Astrocyte (in vitro differentiated cells and primary cell): ENCODE measurements at regions not wholly inside any gene's neighbourhood (a gene's known extent, or its start where the extent isn't known, plus 50 kb on each side); places are given as distances from the start of the nearest gene placed in this dataset.

ENCODE experiments used
- DNase-seq: peaks from one replicate; pipeline ENCODE4 v3.0.0-alpha.2; 2010; ENCODE audit warnings: low read depth
- FAIRE-seq: peaks from 2 replicates; lab custom pipeline; 2011; peaks lifted over from hg19 to GRCh38; lab: Jason Lieb, UNC
- H2AFZ ChIP-seq: 2 replicates; pipeline ENCODE4 v1.6.0; 2012; ENCODE audit warnings: low read depth, low read length, inconsistent platforms
- H3K27ac ChIP-seq: 2 replicates; pipeline ENCODE4 v1.5.1; 2011; ENCODE audit warnings: low read depth, low read length, inconsistent platforms
- H3K27me3 ChIP-seq: 2 replicates; pipeline ENCODE4 v1.6.0; 2011; ENCODE audit warnings: low read length, inconsistent platforms; ENCODE audit not compliant: insufficient read depth
- H3K36me3 ChIP-seq: 2 replicates; pipeline ENCODE4 v1.5.1; 2011; ENCODE audit warnings: low read length, inconsistent platforms; ENCODE audit not compliant: insufficient read depth
- H3K4me1 ChIP-seq: 2 replicates; pipeline ENCODE4 v1.5.1; 2011; ENCODE audit warnings: low read length, inconsistent platforms; ENCODE audit not compliant: insufficient read depth
- H3K4me2 ChIP-seq: 2 replicates; pipeline ENCODE4 v1.6.0; 2012; ENCODE audit warnings: low read length, inconsistent platforms
- H3K4me3 ChIP-seq: 2 replicates; pipeline ENCODE4 v1.5.1; 2011; ENCODE audit warnings: low read depth, mild to moderate bottlenecking, low read length, inconsistent platforms; ENCODE audit not compliant: insufficient read depth
- H3K79me2 ChIP-seq: 2 replicates; pipeline ENCODE4 v1.6.0; 2012; ENCODE audit warnings: mild to moderate bottlenecking, low read length, inconsistent platforms; ENCODE audit not compliant: insufficient read depth
- H3K9ac ChIP-seq: 2 replicates; pipeline ENCODE4 v1.6.0; 2012; ENCODE audit warnings: mild to moderate bottlenecking, low read length, inconsistent platforms
- H3K9me3 ChIP-seq: 2 replicates; pipeline ENCODE4 v1.5.1; 2012; ENCODE audit warnings: low read depth, mild to moderate bottlenecking, low read length, inconsistent platforms; ENCODE audit not compliant: insufficient read depth
- H4K20me1 ChIP-seq: 2 replicates; pipeline ENCODE4 v1.6.0; 2012; ENCODE audit warnings: low read length, inconsistent platforms; ENCODE audit not compliant: insufficient read depth
- H3K27ac Mint-ChIP-seq: one replicate; pipeline ENCODE4 v1.8.0; 2021; ENCODE audit warnings: mild to moderate bottlenecking, mixed read lengths; ENCODE audit not compliant: unreplicated experiment
- H3K27me3 Mint-ChIP-seq: one replicate; pipeline ENCODE4 v1.8.0; 2021; ENCODE audit warnings: low read depth, mixed read lengths; ENCODE audit not compliant: unreplicated experiment
- H3K36me3 Mint-ChIP-seq: one replicate; pipeline ENCODE4 v1.8.0; 2021; ENCODE audit warnings: low read depth, mixed read lengths; ENCODE audit not compliant: unreplicated experiment
- H3K4me1 Mint-ChIP-seq: one replicate; pipeline ENCODE4 v1.8.0; 2021; ENCODE audit warnings: low read depth, mixed read lengths; ENCODE audit not compliant: unreplicated experiment
- H3K4me3 Mint-ChIP-seq: one replicate; pipeline ENCODE4 v1.8.0; 2021; ENCODE audit warnings: mild to moderate bottlenecking, moderate library complexity, mixed read lengths; ENCODE audit not compliant: unreplicated experiment
- H3K9me3 Mint-ChIP-seq: one replicate; pipeline ENCODE4 v1.8.0; 2021; ENCODE audit warnings: mild to moderate bottlenecking, mixed read lengths; ENCODE audit not compliant: unreplicated experiment
- EZH2 ChIP-seq: IDR thresholded peaks from 2 replicates; pipeline ENCODE4 v1.6.1; 2012; ENCODE audit warnings: mild to moderate bottlenecking, low read length, inconsistent platforms; ENCODE audit not compliant: insufficient read depth
- TF ChIP-seq, protein P1 (sequence below): IDR thresholded peaks from 2 replicates; pipeline ENCODE4 v1.5.1; 2011; ENCODE audit warnings: low read depth, mild to moderate bottlenecking, inconsistent platforms, low read length, moderate library complexity; ENCODE audit not compliant: insufficient read depth

DNA sequence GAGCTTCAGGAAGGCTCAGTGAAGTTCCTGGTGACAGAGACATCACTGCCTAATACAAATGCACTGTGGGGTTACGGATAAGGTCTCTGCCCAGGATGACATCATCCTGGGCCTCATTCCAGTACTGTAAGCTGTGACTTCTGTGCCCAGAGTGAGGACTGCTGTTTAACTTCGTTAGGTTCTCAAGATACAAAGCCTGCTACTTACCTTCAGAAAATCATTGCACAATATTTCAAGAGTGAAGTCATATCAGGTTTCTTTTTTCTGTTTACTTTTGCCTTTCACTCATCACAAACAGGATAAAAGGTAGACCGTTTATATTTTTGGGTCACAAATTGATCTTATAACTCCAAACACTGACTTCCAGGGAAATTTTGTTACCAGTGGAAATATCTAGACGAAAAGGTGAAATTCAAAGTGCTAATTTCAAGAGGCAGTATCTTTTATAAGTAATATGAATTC is 241.2 kb downstream of the PIK3R1 start:
- Histone ChIP-seq H2AFZ (peak overlapping the region; percentile 3), H3K9ac (peak overlapping the region; percentile 9), H3K4me2 (peak overlapping the region; percentile 30), H3K27me3 (no peaks in the 10 kb centered on the region), H4K20me1 (no peaks in the 10 kb centered on the region), H3K9me3 (no peaks in the 10 kb centered on the region), H3K4me1 (peaks cover 19% of the 10 kb centered on the region), H3K27ac (peak overlapping the region; percentile 37), H3K36me3 (no peaks in the 10 kb centered on the region), H3K79me2 (no peaks in the 10 kb centered on the region), H3K4me3 (no peak overlapping the region)
- peak; percentile 79 for FAIRE-seq
- Mint-ChIP-seq H3K36me3 (no peaks in the 10 kb centered on the region), H3K4me1 (peaks cover 15% of the 10 kb centered on the region), H3K4me3 (peak overlapping the region; percentile 15), H3K27ac (peak overlapping the region; percentile 7), H3K27me3 (no peaks in the 10 kb centered on the region), H3K9me3 (peaks cover 4% of the 10 kb centered on the region)
- peak; percentile 59 for DNase-seq
- no peak for TF ChIP-seq EZH2
- TF ChIP-seq, protein P1, sequence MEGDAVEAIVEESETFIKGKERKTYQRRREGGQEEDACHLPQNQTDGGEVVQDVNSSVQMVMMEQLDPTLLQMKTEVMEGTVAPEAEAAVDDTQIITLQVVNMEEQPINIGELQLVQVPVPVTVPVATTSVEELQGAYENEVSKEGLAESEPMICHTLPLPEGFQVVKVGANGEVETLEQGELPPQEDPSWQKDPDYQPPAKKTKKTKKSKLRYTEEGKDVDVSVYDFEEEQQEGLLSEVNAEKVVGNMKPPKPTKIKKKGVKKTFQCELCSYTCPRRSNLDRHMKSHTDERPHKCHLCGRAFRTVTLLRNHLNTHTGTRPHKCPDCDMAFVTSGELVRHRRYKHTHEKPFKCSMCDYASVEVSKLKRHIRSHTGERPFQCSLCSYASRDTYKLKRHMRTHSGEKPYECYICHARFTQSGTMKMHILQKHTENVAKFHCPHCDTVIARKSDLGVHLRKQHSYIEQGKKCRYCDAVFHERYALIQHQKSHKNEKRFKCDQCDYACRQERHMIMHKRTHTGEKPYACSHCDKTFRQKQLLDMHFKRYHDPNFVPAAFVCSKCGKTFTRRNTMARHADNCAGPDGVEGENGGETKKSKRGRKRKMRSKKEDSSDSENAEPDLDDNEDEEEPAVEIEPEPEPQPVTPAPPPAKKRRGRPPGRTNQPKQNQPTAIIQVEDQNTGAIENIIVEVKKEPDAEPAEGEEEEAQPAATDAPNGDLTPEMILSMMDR = no peak

DNA sequence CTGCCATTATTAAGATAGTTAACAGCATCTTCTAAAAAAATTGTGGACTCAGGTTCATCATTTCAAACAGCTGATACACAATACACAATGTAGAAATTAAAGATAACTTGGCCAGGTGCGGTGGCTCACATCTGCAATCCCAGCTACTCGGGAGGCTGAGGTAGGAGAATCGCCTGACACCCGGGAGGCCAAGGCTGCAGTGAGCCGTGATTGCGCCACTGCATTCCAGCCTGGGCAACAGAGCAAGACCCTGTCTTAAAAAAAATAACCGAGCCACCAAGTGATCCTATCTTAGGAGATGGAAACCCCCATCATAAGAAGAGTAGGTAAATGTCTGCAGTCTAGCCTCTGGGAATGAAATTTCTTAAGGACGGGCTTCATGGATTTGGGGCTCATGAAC is 241.7 kb downstream of the PIK3R1 start:
- Histone ChIP-seq H3K36me3 (no peaks in the 10 kb centered on the region), H3K4me2 (no peak overlapping the region), H4K20me1 (no peaks in the 10 kb centered on the region), H3K27me3 (no peaks in the 10 kb centered on the region), H3K9me3 (no peaks in the 10 kb centered on the region), H3K4me1 (peaks cover 19% of the 10 kb centered on the region), H3K27ac (no peak overlapping the region), H2AFZ (no peak overlapping the region), H3K9ac (no peak overlapping the region), H3K4me3 (no peak overlapping the region), H3K79me2 (no peaks in the 10 kb centered on the region)
- H3K27me3 Mint-ChIP-seq = no peaks in the 10 kb centered on the region
- peak overlapping the region; percentile 15 for H3K4me3 Mint-ChIP-seq
- no peak overlapping the region for H3K27ac Mint-ChIP-seq
- peaks cover 15% of the 10 kb centered on the region for H3K4me1 Mint-ChIP-seq
- TF ChIP-seq, protein P1 = no peak
- TF ChIP-seq EZH2 = no peak
- peaks cover 4% of the 10 kb centered on the region for H3K9me3 Mint-ChIP-seq
- no peak for DNase-seq
- H3K36me3 Mint-ChIP-seq = no peaks in the 10 kb centered on the region
- FAIRE-seq = no peak

DNA sequence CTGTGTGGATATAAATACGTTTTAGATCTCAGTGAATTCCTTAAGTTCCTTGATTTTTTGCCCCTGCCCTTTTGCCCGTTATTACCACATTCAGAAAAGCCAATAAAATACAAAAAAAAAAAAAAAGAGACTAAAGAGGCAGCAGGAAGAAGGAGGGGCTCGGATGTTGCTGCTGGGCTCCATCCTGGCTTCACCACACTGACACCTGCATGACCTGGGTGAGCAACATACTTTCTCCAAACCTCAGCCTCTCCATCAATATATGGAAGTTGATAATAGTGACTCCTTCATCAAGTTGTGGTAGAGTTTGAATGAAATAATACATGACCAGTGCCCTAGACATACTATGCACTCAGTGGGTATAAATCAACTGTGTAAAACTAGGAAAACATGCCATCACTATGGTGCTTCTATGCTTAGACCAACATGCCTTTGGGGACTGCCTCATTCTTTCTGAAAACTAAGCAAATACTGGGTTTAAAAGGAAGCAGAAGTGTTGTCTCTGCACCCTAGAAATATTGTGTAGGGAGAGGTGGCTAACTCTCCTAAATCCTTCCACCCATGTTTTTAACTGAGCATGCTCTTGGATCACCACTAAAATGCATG is 243.0 kb downstream of the PIK3R1 start:
- no peak for TF ChIP-seq EZH2
- TF ChIP-seq, protein P1 = no peak
- Histone ChIP-seq H3K27me3 (no peaks in the 10 kb centered on the region), H3K4me1 (peaks cover 19% of the 10 kb centered on the region), H3K4me3 (no peak overlapping the region), H4K20me1 (no peaks in the 10 kb centered on the region), H3K79me2 (no peaks in the 10 kb centered on the region), H3K4me2 (no peak overlapping the region), H3K27ac (no peak overlapping the region), H3K36me3 (no peaks in the 10 kb centered on the region), H3K9me3 (no peaks in the 10 kb centered on the region), H2AFZ (no peak overlapping the region), H3K9ac (no peak overlapping the region)
- DNase-seq = peak; percentile 23
- Mint-ChIP-seq H3K4me1 (peaks cover 15% of the 10 kb centered on the region), H3K27me3 (no peaks in the 10 kb centered on the region), H3K4me3 (no peak overlapping the region), H3K9me3 (peaks cover 4% of the 10 kb centered on the region), H3K36me3 (no peaks in the 10 kb centered on the region), H3K27ac (no peak overlapping the region)
- no peak for FAIRE-seq
